HG03521 (cell line): ENCODE measurements at regions not wholly inside any gene's neighbourhood (a gene's known extent, or its start where the extent isn't known, plus 50 kb on each side); places are given as distances from the start of the nearest gene placed in this dataset.

Experiments
- ATAC-seq: cut with Tn5 transposase; IDR thresholded peaks from one replicate; pipeline ENCODE4 v1.9.1; 2021; ENCODE audit warnings: mild to moderate bottlenecking, moderate library complexity; ENCODE audit not compliant: unreplicated experiment

- ATAC-seq: no peak
Measured at GRCh38 chr9:14967450-14968321, 57.5 kb upstream of the FREM1 start.

GRCh38 chr9:14962193-14962882, 52.1 kb upstream of the FREM1 start:
- no peak for ATAC-seq

GRCh38 chr9:14961372-14962068, 51.3 kb upstream of the FREM1 start:
- ATAC-seq: no peak

- no peak for ATAC-seq
Measured at GRCh38 chr9:14960881-14961280, 50.7 kb upstream of the FREM1 start.
